Gastroesophageal sphincter (tissue), 3 donors: ENCODE measurements at regions not wholly inside any gene's neighbourhood (a gene's known extent, or its start where the extent isn't known, plus 50 kb on each side); places are given as distances from the start of the nearest gene placed in this dataset.

ENCODE experiments used
- EP300 ChIP-seq: sonication (generic); formaldehyde crosslinking; IDR thresholded peaks from one replicate; pipeline ENCODE4 v1.6.1; 2017; ENCODE audit warnings: antibody characterized with exemption, mild to moderate bottlenecking
- POLR2A ChIP-seq, 2 donors: fragments of 450-650 bp; IDR thresholded peaks; one replicate each; pipeline ENCODE4 v1.6.1; 2017; ENCODE audit warnings: antibody characterized with exemption in 2 of 2, mild to moderate bottlenecking in 2 of 2, moderate library complexity in 1 of 2
- POLR2AphosphoS5 ChIP-seq: sonication (generic); formaldehyde crosslinking; IDR thresholded peaks from one replicate; pipeline ENCODE4 v1.6.1; 2017; ENCODE audit warnings: antibody characterized with exemption
- TF ChIP-seq, protein P1 (sequence below), 4 experiments: fragments of 200-600 bp in 2 of 4; fragments of 450-650 bp in 2 of 4; sonication (generic) in 1 of 4; IDR thresholded peaks; one replicate each; pipeline ENCODE4 v1.5.1; 2017 to 2019; ENCODE audit warnings: antibody characterized with exemption in 4 of 4, mild to moderate bottlenecking in 2 of 4, moderate library complexity in 2 of 4

DNA sequence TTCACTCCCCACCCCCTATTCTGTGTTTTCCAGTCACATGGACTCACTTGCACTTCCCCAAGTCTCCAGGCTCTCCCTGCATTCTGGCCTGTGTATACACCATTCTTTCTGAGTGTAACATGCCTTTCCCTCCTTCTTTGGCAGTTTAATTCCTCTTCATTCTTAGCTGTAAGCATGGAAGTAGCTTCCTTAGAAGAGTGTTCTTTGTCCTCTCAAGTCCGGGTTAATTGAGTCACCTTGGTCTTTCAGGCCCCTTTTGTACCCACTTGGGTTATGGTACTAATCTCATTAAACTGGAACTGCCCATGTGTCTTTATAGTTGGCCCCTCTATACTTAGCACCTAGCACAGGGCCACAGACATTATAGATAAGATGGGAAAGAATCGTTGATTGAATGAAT lies 525.3 kb upstream of the ADGRL4 start:
- TF ChIP-seq, protein P1, sequence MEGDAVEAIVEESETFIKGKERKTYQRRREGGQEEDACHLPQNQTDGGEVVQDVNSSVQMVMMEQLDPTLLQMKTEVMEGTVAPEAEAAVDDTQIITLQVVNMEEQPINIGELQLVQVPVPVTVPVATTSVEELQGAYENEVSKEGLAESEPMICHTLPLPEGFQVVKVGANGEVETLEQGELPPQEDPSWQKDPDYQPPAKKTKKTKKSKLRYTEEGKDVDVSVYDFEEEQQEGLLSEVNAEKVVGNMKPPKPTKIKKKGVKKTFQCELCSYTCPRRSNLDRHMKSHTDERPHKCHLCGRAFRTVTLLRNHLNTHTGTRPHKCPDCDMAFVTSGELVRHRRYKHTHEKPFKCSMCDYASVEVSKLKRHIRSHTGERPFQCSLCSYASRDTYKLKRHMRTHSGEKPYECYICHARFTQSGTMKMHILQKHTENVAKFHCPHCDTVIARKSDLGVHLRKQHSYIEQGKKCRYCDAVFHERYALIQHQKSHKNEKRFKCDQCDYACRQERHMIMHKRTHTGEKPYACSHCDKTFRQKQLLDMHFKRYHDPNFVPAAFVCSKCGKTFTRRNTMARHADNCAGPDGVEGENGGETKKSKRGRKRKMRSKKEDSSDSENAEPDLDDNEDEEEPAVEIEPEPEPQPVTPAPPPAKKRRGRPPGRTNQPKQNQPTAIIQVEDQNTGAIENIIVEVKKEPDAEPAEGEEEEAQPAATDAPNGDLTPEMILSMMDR (IDR thresholded peaks at IDR 0.05): no peak
- no peak for TF ChIP-seq EP300
- no peak for TF ChIP-seq POLR2AphosphoS5
- TF ChIP-seq POLR2A (IDR thresholded peaks at IDR 0.05): no peak
